ENCODE measurements at regions not wholly inside any gene's neighbourhood (a gene's known extent, or its start where the extent isn't known, plus 50 kb on each side); places are given as distances from the start of the nearest gene placed in this dataset.
A peak's percentile ranks its signal among the peaks of the same experiment; 100 is the strongest.
"Not testable (repeated sequence)": the region's sequence is repeated elsewhere in the genome, so short reads cannot be mapped to it uniquely, and the experiment has no call there.

- not testable (repeated sequence) for DNase-seq
These were observed 54.5 kb upstream of the UNC13C start for GRCh38 chr15:53923741-53924140.

GRCh38 chr15:53918180-53919079 lies 59.8 kb upstream of the UNC13C start:
- no peak for DNase-seq
- no peak for TF ChIP-seq GATA1 (IDR thresholded peaks at IDR 0.05; ENCODE audit: low read depth, low read length)

- TF ChIP-seq POLR2A (IDR thresholded peaks at IDR 0.05; ENCODE audit: low read length) (no peak), GATA1 (IDR thresholded peaks at IDR 0.05; ENCODE audit: low read depth, low read length) (no peak)
- no peak for DNase-seq
These were observed 61.1 kb upstream of the UNC13C start for GRCh38 chr15:53917109-53917508.

GRCh38 chr15:53911431-53911830 lies 66.8 kb upstream of the UNC13C start:
- no peak for DNase-seq
- TF ChIP-seq GATA1 (IDR thresholded peaks at IDR 0.05; ENCODE audit: low read depth, low read length) = no peak
- TF ChIP-seq POLR2A (IDR thresholded peaks at IDR 0.05; ENCODE audit: low read length) = no peak

GRCh38 chr15:53910852-53911251 lies 67.4 kb upstream of the UNC13C start:
- TF ChIP-seq POLR2A (IDR thresholded peaks at IDR 0.05; ENCODE audit: low read length) (no peak), GATA1 (IDR thresholded peaks at IDR 0.05; ENCODE audit: low read depth, low read length) (no peak)
- no peak for DNase-seq

GRCh38 chr15:53910236-53910849 lies 67.9 kb upstream of the UNC13C start:
- no peak for TF ChIP-seq POLR2A (IDR thresholded peaks at IDR 0.05; ENCODE audit: low read length)
- no peak for TF ChIP-seq GATA1 (IDR thresholded peaks at IDR 0.05; ENCODE audit: low read depth, low read length)
- DNase-seq = no peak

GRCh38 chr15:53903129-53903528 lies 75.1 kb upstream of the UNC13C start:
- no peak for DNase-seq
- TF ChIP-seq GATA1 (IDR thresholded peaks at IDR 0.05; ENCODE audit: low read depth, low read length) (no peak), POLR2A (IDR thresholded peaks at IDR 0.05; ENCODE audit: low read length) (no peak)

GRCh38 chr15:53893468-53893867 lies 84.8 kb upstream of the UNC13C start:
- DNase-seq = not testable (repeated sequence)

- peak in 1 of 2 experiments; percentile 4 for DNase-seq
These were observed 86.4 kb upstream of the UNC13C start for GRCh38 chr15:53891862-53892261.

- TF ChIP-seq POLR2A (IDR thresholded peaks at IDR 0.05; ENCODE audit: low read length) = no peak
- TF ChIP-seq GATA1 (IDR thresholded peaks at IDR 0.05; ENCODE audit: low read depth, low read length) = no peak
- no peak for DNase-seq
These were observed 93.8 kb upstream of the UNC13C start for GRCh38 chr15:53884441-53884840.

GRCh38 chr15:53882311-53882710 lies 95.9 kb upstream of the UNC13C start:
- TF ChIP-seq POLR2A (IDR thresholded peaks at IDR 0.05; ENCODE audit: low read length) (no peak), GATA1 (IDR thresholded peaks at IDR 0.05; ENCODE audit: low read depth, low read length) (no peak)
- DNase-seq = no peak

- DNase-seq = no peak
- no peak for TF ChIP-seq POLR2A (IDR thresholded peaks at IDR 0.05; ENCODE audit: low read length)
- no peak for TF ChIP-seq GATA1 (IDR thresholded peaks at IDR 0.05; ENCODE audit: low read depth, low read length)
These were observed 97.9 kb upstream of the UNC13C start for GRCh38 chr15:53880357-53880756.

- DNase-seq = no peak
- TF ChIP-seq GATA1 (IDR thresholded peaks at IDR 0.05; ENCODE audit: low read depth, low read length) (no peak), POLR2A (IDR thresholded peaks at IDR 0.05; ENCODE audit: low read length) (no peak)
These were observed 102.5 kb upstream of the UNC13C start for GRCh38 chr15:53875711-53876110.

GRCh38 chr15:53875139-53875538 lies 103.1 kb upstream of the UNC13C start:
- TF ChIP-seq GATA1 (IDR thresholded peaks at IDR 0.05; ENCODE audit: low read depth, low read length) (no peak), POLR2A (IDR thresholded peaks at IDR 0.05; ENCODE audit: low read length) (no peak)
- no peak for DNase-seq

GRCh38 chr15:53872410-53872809 lies 105.8 kb upstream of the UNC13C start:
- DNase-seq = no peak
- no peak for TF ChIP-seq GATA1 (IDR thresholded peaks at IDR 0.05; ENCODE audit: low read depth, low read length)
- TF ChIP-seq POLR2A (IDR thresholded peaks at IDR 0.05; ENCODE audit: low read length) = no peak

GRCh38 chr15:53869806-53870073 lies 108.5 kb upstream of the UNC13C start:
- no peak for DNase-seq
- TF ChIP-seq POLR2A (IDR thresholded peaks at IDR 0.05; ENCODE audit: low read length) = no peak
